Hematopoietic multipotent progenitor cell treated with erythropoietin and hydrocortisone succinate and interleukin-3 and kit ligand, for 6 days (in vitro differentiated cells): ENCODE measurements at regions not wholly inside any gene's neighbourhood (a gene's known extent, or its start where the extent isn't known, plus 50 kb on each side); places are given as distances from the start of the nearest gene placed in this dataset.

Experiments used
- DNase-seq: peaks from one replicate; pipeline ENCODE4 v3.0.0-alpha.2; 2015

DNA sequence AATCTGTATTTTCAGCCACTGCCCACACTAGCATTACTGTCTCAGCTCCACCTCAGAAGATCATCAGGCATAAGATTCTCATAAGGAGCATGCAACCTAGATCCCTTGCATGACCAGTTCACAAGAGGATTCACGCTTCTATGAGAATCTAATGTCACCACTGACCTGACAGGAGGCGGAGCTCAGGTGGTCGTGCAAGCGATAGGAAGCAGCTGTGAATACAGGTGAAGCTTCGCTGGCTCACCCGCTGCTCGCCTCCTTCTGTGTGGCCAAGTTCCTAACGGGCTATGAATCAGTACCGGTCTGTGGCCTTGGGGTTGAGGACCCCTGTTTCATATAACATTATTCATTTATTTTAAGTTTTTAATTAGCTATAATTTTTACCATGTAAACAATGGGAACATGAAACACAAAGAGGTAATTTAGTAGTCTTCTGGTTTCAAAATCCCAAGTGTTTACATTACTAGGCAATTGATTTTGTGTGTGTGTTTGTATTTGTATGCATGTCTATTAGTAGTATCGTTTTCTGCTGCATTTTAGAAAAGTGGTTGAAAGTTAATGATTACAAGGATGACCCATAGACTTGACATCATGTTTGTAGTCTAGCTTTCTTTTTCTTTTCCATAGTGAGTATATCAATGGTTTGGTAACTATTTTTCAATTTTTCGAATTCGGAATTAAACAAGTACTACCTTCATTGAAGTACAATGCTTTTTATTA lies 159.4 kb downstream of the TENT4A start:
- DNase-seq, result no peak

DNA sequence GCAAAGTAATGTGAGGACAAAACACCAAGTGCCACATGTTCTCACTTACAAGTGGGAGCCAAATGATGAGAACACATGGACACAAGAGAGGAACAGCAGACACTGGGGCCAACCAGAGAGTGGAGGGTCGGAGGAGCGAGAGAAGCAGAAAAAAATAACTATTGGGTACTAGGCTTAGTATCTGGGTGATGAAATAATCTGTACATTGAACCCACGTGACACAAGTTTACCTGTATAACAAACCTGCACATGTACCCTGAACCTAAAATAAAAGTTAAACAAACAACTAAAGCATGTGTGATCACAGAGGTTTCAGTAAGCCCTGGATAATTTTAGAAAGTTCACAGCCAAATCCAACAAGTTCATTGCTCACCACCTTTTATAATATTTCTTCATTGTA lies 160.1 kb downstream of the TENT4A start:
- no peak for DNase-seq

DNA sequence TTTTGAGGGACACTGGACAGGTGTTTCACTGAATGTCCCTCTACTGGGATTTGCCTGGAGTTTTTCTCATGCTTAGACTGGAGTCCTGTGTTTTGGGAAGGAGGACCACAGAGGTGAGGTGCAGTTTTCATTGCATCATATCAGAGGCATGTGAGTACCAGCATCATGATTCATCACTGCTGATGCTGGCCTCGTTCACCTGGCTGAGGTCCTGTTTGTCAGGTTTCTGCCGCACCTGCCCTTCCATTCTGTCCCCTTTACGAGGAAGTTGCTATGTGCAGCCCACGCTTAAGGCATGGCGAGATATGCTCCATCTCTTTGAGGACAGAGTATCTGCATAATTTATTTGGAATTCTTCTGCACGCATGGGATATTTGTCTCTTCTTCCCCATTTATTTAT lies 162.1 kb downstream of the TENT4A start:
- no peak for DNase-seq

DNA sequence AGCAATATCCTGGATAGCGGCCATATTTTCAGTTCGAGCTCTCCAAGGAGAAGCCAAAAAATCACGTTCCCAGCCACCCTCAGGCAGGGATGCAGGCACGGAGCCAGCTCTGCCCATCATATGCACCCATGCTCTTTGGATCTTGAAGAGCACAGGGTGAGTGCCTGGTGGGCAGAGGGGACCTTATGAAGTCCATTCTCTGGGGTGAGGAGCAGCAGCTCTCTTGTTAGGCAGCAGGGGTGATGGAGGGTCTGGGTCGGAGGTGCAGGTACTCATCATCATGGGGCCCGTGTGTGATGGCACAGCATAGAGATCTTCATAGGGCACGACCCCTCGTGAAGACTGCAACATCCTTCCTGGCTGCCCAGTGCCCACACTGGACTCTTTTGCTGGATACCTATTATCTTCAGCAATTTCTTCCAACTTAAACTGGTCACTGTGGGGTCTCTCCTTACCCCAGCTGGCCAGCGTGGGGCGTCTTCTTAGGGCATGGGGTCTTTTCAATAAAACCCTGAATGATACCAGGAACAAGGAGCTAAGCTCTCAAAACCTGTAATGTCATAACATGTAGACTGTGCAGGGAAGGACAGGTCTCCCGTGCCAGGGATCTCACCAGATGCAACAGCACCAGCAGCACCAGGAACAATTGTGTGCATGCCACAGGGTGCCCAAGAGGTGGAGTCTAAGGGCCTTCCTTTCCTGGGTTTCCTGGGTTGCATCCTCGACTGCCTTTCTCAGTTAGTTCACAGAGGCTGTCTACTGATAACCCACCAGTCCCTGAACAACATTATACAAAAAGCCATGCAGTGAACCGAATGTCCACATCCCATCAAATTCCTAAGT lies 165.0 kb downstream of the TENT4A start:
- no peak for DNase-seq

DNA sequence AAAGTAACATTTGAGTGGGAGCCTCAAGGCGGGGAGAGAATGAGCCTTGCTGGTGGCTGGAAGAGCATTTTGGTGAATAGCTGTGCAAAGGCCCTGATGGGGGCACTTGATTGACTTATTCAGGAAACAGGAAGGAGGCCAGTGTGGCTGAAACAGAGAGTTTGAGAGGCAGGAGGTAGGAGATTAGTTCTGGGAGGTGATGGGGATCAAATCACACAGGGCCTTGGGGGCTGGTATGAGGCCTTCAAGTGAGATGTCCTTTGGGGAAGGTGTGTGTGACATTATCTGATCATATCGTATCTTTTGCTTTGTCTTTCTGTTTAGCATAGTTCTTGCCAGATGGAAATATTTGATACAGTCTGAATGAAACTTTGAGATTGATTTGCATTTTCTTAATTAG lies 172.3 kb downstream of the TENT4A start:
- no peak for DNase-seq

DNA sequence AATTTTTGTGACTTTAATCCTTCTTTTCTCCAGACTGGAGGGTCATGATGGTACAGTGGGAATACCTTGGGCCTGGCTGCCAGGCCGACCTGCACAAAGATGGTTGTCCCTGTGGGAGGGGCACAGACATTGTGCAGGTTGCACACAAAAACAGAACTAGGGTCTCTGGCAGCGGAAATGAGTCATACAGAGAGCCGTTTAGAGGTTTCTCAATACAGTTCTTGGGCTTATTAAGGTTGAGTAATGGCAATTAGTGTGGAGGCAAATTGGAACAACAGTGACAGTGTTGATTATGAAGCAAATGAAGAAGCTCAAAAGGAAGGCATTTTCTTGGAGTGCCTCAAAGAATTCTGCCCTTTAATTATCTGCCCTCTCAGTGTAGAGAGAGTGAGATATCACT lies 173.6 kb downstream of the TENT4A start:
- DNase-seq, result peak; percentile 22

DNA sequence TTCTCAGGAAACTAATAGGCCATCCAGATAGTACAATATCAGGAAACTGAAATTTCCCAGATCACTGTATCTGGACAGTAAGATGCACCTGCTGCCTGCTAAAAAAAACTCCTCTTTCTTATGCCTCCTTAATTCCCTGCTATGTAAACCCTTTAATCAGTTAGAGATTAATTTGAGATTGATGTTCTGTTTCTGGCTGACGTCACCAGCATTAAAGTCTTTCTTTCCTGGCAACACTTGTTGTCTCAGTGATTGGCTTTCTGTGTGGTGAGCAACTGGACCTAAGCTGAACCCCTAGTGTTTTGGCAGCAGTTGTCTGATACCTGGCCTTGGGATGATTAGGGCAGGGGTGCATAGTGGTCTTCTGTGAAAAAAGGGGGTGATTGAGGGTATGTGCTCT lies 175.8 kb downstream of the TENT4A start:
- DNase-seq, result no peak

DNA sequence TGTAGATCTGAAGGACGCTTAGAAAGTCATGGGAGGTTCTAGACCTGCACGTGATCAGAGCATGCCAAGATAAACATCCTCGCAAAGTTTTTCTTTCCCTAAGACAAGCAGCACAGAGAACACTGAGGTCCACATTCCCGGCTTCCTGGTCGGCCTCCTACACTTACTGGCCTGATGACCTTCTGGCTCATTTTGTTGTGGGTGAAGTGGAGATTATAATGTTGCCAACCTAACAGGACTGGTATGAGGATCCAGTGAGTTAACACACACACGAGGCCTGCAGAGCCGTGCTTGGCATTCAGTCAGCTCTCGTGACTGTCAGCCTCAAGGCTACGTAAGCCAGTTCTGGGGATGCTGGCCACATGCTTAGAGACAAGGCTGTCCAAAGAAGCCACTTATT lies 186.0 kb downstream of the TENT4A start:
- no peak for DNase-seq

DNA sequence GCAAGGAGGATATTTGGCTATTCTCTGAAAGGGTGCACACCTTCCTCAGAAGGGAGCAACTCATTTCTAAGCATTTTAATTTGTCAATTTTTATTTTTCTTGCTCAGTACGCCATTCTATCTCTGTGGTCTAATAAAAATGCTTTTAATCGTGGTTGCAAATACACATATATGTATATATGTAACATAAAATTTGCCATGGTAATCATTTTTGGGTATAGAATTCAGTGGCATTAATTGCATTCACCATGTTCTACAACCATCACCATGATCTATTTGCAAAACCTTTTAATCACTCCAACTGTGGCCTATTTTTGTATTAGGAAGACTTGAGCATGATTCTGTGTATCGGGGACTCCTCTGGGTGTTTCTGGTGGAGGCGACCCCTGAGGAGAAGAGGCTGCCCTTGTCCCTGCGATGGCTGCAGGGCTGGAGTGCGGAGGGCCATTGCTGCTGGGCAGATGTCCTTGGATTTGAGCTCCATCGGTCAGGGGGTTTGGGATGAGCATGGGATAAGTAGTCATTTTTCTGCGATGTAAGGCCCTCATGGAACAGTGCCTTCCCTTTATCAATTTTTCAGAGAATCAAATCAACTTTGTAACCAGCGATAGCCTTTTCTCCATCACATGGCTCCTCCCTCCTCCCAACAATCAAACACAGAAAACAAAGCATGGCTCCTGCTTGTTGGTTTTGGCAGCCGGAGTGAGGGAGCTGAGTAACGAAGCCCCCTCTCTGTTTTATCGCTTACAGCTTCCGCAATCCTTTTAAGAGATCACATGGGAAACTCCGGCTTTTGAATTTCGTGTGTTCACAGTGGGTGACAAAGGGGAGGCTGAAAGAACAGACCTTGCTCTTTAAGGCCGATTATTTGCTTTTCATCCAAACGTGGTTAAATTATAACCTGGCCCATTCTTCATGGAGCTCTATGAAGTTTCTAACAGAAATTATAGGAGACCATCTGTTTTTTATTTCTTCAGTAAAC lies 187.3 kb downstream of the TENT4A start:
- DNase-seq, result no peak

DNA sequence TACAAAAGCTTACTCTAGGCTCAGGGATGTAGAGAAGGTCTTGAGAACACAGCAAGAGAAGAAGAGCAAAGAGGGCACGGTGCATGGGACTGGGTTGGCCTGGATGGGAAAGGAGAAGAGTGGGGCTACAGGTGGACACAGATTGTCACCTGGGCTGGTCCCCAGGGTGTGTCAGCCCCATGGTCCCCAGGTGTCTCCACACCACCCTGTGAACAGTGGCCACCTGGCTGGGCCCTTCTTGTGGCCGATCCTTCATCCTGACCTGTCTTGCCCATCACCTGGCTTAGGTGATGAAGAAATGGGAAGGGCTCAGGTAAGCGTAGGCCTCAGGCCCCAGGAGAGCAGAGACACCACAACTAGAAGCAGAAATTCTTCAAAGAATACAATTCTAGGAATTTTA lies 188.9 kb downstream of the TENT4A start:
- no peak for DNase-seq

DNA sequence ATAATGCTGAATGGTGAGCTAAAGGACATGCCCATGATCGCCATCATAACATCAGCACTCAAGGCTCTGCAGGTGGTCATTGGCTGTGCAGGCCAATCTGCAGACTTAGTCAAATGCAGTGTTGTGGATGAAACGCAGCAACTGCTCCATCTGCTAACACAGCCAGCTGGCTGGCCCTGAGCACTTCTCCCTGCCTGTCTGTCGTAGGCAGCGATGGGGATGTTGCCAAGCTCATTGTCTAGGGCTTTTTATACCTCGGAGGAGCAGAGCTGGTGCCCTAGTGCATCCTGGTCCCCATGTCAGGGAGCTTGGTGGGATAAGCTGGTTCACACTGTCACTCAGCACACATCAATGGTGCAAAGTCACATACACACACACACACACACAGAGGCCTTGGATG lies 189.4 kb downstream of the TENT4A start:
- no peak for DNase-seq

DNA sequence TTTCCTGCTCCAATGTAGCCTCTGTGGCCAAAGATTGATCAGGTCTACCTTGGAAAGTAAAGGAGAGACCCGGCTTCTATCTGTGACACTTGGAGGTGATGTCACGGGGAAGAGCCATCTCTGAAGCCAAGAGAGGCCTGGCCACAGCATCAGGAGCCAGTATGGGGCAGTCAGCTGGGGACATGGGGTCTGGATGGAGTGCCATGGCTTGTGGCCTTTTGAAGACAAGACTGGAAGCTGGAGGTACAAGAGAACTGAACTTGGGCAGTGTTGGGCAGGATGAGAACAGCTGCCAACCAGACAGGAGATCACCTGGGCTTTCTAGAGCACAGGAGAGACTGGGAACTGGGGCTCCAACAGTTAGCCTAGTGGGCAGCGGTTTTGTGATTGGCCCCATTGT lies 190.7 kb downstream of the TENT4A start:
- no peak for DNase-seq

DNA sequence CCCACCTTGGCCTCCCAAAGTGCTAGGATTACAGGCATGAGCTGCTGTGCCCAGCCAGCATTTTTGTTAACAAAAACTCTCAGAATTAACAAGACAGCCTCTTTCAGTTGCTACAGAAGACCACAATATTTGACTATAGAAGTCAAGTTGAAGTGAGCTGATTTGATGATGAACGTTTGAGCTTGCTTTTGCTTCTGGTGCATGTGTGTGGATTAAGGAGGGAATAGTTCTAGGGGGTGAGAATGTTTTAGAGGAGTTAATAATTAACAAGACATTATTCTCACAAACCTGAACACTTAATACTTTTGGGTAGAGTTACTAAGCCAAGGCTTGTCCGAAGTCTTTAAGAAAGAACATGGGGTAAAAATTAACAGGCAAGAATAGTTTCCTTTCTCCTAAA lies 191.6 kb downstream of the TENT4A start:
- DNase-seq, result no peak

DNA sequence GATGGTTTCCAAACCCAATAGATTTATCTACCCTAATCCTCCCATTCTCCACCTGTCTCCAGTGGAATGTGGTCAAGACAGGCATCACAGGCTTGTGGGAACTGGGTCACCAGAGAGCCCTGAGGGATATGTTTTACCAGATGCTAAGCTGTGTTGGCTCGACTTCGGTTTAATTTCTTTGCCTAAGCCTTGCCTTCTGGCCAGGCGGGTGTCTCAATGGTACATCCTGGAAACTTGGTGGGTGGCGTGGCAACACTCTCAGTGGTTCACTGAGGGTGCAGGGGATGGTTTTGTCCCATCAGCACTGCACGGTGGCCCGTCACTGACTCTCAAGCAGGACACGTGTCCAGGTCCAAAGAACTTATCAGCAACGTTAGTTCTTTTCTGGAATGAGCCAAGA lies 192.2 kb downstream of the TENT4A start:
- DNase-seq, result no peak

DNA sequence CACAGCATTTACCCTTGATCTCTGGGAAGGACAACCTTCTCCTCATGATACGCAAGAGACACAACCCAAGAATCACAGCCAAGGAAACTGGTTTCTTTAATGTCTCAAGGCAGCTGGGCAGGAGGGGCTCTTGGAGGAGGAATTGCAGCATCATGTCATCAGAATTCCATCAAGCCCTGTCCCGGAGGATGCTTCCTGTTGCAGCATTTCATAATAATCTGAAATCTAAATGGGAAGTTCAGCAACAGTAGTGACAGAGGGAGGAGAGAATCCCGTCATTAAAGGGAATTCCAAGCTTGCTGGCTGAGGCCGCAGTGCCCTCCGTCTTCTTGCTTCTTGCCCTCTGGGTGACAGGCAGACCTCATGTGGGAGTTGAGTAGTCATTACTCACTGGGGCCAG lies 192.7 kb downstream of the TENT4A start:
- DNase-seq, result no peak

DNA sequence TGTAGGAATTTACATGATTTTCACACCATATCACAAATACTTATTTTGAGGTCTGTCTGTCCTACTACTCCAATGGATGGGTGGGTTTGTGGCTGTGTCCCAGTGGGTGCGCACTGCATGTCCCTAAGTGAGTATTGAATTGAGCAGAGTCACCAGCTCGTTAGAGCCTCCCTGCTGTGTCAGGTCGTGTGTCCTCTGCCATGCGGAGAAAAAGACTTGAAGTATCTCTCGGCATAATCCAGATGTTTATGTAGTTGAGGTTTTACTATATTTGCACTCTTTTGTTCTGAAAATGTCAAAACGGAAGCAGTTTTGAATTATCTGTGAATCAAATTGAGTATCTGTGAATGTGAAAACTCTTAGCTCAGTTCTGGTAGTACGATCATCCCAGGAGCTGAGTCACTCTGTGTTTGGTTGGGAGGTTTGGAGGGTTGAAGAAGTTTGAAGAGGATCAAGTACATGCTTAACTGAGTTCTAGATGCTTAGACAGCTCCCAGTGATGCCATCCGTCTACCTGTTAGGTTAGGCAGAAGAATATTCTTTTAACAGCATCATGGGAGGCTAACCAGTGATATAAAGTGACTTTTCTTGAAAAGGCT lies 194.2 kb downstream of the TENT4A start:
- DNase-seq, result no peak

DNA sequence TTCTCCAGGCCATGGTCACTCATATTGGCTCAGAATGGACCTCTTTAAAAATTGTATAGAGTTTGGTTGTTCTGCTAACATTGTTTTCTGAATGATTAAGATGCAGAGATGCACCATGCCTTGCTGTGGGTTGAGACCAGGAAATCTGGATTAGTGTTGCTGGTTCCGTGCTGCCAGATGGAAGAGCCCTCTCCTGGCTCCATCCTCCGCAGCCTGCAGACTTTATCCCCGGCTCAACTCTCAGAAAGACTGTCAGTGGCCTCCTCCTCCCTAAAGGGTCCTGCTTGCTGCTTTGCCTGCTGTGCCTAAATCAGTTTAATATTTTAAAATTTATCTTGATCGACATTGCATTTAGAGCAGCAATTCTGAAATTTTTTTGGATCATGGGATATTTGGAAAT lies 196.7 kb downstream of the TENT4A start:
- no peak for DNase-seq

DNA sequence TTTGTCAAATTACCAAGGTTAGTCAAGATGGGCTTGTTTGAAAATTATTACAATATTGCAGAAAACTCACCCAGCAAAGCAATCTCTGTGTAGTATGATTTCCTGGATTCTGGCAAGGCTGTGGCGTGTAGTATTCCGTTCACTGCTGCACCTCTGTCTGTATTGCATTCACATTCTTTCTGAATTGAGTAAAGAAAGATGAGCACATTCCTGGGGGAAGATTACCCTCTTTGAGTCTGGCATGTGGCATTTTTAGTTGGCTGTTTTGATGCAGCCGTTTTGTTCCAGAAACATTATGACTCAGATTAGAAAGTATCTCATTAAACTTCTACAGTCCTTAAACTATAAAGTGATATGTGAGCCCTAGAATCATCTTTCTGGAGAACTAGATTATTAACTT lies 197.7 kb downstream of the TENT4A start:
- DNase-seq, result no peak

DNA sequence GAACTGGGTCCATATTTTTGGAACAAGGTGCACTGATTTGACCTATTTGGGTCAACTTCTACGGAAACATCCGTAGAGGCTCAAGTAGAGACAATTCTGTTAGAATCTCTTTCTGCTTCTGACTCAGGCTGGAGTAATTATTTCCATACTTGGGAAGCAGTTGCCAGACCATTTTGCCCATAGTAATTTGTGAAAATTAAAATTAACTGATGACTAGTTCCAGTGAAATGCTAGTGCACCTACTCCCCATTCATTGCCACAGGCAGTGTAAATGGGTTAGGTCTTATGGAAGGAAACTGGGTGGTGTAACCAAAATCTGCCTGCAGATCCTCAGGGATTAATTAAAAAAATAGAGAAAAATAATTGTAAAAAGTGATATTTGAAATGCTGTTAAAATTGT lies 201.1 kb downstream of the TENT4A start:
- DNase-seq, result no peak

DNA sequence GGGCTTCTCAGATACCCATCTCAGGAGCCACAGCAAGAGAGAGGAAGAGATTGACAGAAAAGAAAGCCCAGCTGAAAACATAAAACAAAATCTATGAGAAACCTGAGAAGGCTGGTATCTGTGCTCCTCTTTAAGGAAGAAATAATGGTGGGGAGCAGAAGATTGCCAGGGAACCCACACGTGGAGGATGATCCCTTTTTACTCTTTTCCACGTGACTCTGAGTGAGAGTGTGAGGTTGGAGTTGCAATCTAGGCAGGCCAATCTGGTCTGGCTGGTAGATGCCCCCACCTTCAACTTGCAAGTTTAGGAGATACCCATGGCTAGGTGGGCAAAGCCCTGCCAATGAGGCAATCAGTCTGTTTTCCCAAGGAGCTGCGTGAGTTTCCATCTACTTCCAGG lies 202.3 kb downstream of the TENT4A start:
- no peak for DNase-seq

DNA sequence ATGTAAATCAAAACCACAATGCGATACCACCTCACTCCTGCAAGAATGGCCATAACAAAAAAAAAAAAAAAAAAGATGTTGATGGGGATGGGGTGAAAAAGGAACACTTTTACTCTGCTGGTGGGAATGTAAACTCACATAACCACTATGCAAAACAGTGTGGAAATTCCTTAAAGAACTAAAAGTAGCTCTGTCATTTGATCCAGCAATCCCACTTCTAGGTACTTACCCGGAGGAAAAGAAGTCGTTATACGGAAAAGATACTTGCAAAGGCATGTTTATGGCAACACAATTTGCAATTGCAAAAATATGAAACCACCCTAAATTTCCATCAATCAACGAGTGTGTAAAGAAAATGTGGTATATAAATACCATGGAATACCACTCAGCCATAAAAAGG lies 205.0 kb downstream of the TENT4A start:
- no peak for DNase-seq

DNA sequence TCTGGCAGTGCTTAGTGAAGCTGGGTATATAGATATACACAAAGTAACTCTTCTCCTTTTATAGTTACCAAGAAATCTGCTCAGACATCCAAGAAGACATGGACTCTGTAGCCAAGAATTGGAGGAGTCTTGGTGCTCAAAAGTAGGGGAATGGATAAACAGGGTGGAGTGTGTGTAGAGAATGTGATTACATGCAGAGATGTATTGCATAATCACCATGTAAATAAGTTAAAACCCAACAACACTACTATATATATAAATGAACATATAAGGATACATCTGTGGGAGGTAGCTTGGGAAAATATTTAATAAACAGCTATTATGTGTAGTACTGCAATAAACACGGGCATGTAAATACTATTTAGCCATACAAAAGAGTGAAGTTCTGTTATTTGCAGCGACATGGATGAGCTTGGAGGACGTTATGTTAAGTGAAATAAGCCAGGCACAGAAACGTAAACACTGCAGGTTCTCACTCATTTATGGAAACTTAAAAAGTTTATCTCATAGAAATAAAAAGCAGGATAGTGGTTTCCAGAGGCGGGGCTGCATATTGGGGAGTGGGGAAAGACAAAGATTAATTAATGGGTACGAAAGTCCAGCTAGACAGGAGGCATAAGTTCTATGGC lies 207.5 kb downstream of the TENT4A start:
- DNase-seq, result no peak
